Cardiac muscle cell (in vitro differentiated cells and primary cell): ENCODE measurements at regions not wholly inside any gene's neighbourhood (a gene's known extent, or its start where the extent isn't known, plus 50 kb on each side); places are given as distances from the start of the nearest gene placed in this dataset.

Experiments
- DNase-seq, 2 donors: peaks; one replicate each; pipeline versions ENCODE4 v3.0.0 to v3.0.0-alpha.2; 2010 to 2017; ENCODE audit warnings: low read depth in 1 of 2, low spot score in 1 of 2
- H3K27ac ChIP-seq: fragments of 200-600 bp; sonication (generic); 2 replicates; pipeline ENCODE4 v1.5.1; 2016
- H3K27me3 ChIP-seq: fragments of 200-600 bp; sonication (generic); 2 replicates; pipeline ENCODE4 v1.6.0; 2016; ENCODE audit warnings: control low read depth
- H3K36me3 ChIP-seq: fragments of 200-600 bp; sonication (generic); 2 replicates; pipeline ENCODE4 v1.5.1; 2016; ENCODE audit warnings: control low read depth
- H3K4me1 ChIP-seq: fragments of 200-600 bp; sonication (generic); 2 replicates; pipeline ENCODE4 v1.8.1; 2017; ENCODE audit warnings: low read depth, mild to moderate bottlenecking, mixed run types
- H3K4me3 ChIP-seq: fragments of 200-600 bp; sonication (generic); 2 replicates; pipeline ENCODE4 v1.5.1; 2016; ENCODE audit warnings: mild to moderate bottlenecking
- H3K9me3 ChIP-seq: fragments of 200-600 bp; sonication (generic); 2 replicates; pipeline ENCODE4 v1.5.1; 2017; ENCODE audit warnings: low read depth, mild to moderate bottlenecking, control low read depth
- CTCF ChIP-seq: IDR thresholded peaks from 2 replicates; pipeline ENCODE4 v1.5.1; 2012; ENCODE audit warnings: low read depth, mild to moderate bottlenecking, low read length

GRCh38 chr7:55657654-55658053 lies 85.4 kb upstream of the VOPP1 start:
- Histone ChIP-seq H3K27ac (no peak overlapping the region), H3K27me3 (no peaks in the 10 kb centered on the region), H3K4me1 (no peaks in the 10 kb centered on the region), H3K36me3 (no peaks in the 10 kb centered on the region), H3K9me3 (no peaks in the 10 kb centered on the region), H3K4me3 (no peak overlapping the region)
- TF ChIP-seq CTCF = no peak
- no peak for DNase-seq

GRCh38 chr7:55651057-55651456 lies 78.8 kb upstream of the VOPP1 start:
- H3K36me3 ChIP-seq = no peaks in the 10 kb centered on the region
- H3K27me3 ChIP-seq = no peaks in the 10 kb centered on the region
- H3K4me3 ChIP-seq = no peak overlapping the region
- DNase-seq = no peak
- H3K27ac ChIP-seq = no peak overlapping the region
- no peaks in the 10 kb centered on the region for H3K9me3 ChIP-seq
- H3K4me1 ChIP-seq = no peaks in the 10 kb centered on the region
- TF ChIP-seq CTCF = no peak

GRCh38 chr7:55649238-55649637 lies 76.9 kb upstream of the VOPP1 start:
- H3K27me3 ChIP-seq = no peaks in the 10 kb centered on the region
- H3K36me3 ChIP-seq = no peaks in the 10 kb centered on the region
- no peaks in the 10 kb centered on the region for H3K4me1 ChIP-seq
- H3K9me3 ChIP-seq = no peaks in the 10 kb centered on the region
- TF ChIP-seq CTCF = no peak
- no peak overlapping the region for H3K4me3 ChIP-seq
- no peak overlapping the region for H3K27ac ChIP-seq
- DNase-seq = no peak

- Histone ChIP-seq H3K9me3 (no peaks in the 10 kb centered on the region), H3K27ac (no peak overlapping the region), H3K4me3 (no peak overlapping the region)
Observed at GRCh38 chr7:55644567-55644966, 72.3 kb upstream of the VOPP1 start.

GRCh38 chr7:55642266-55642665 lies 70.0 kb upstream of the VOPP1 start:
- no peak for DNase-seq
- Histone ChIP-seq H3K4me1 (no peaks in the 10 kb centered on the region), H3K27ac (no peak overlapping the region), H3K36me3 (no peaks in the 10 kb centered on the region), H3K4me3 (no peak overlapping the region), H3K9me3 (no peaks in the 10 kb centered on the region), H3K27me3 (no peaks in the 10 kb centered on the region)
- no peak for TF ChIP-seq CTCF

More at GRCh38 chr7:55644567-55644966, 72.3 kb upstream of the VOPP1 start:
- no peaks in the 10 kb centered on the region for H3K36me3 ChIP-seq
- H3K4me1 ChIP-seq = no peaks in the 10 kb centered on the region
- no peaks in the 10 kb centered on the region for H3K27me3 ChIP-seq
- no peak for TF ChIP-seq CTCF
- DNase-seq = no peak

DNA sequence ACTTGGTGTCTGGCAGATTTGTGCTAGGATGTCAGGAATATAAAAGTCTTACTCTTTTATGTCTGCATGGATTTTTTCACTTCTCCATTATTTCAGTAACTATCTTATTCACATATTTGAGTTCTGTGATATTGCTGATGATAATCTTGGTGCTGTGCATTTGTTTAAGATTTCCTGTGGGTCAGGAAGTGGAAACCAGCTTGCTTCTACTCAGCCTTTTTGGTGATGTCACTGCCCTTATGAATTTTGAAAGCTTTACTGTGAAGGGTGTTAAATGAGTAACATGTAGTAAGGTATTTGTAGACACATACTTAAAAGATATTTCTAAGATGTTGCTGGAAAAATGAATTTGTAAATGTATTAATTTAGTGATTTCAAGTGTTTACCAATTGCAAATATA lies 69.5 kb upstream of the VOPP1 start:
- H3K9me3 ChIP-seq = no peaks in the 10 kb centered on the region
- no peak overlapping the region for H3K4me3 ChIP-seq
- no peaks in the 10 kb centered on the region for H3K36me3 ChIP-seq
- no peaks in the 10 kb centered on the region for H3K27me3 ChIP-seq
- H3K4me1 ChIP-seq = no peaks in the 10 kb centered on the region
- H3K27ac ChIP-seq = no peak overlapping the region
- no peak for TF ChIP-seq CTCF
- DNase-seq = no peak
